GM19238 (cell line): ENCODE measurements at regions not wholly inside any gene's neighbourhood (a gene's known extent, or its start where the extent isn't known, plus 50 kb on each side); places are given as distances from the start of the nearest gene placed in this dataset.

Source experiments
- DNase-seq: peaks from one replicate; pipeline ENCODE4 v3.0.0; 2011; ENCODE audit warnings: low spot score; ENCODE audit not compliant: insufficient read length

GRCh38 chr10:81019029-81019890 lies 481.6 kb downstream of the SH2D4B start:
- DNase-seq: no peak

- DNase-seq: no peak
These were observed 483.9 kb downstream of the SH2D4B start for GRCh38 chr10:81021428-81022129.

- no peak for DNase-seq
These were observed 488.9 kb downstream of the SH2D4B start for GRCh38 chr10:81026591-81026990.

- no peak for DNase-seq
These were observed 489.5 kb downstream of the SH2D4B start for GRCh38 chr10:81027223-81027622.

- no peak for DNase-seq
These were observed 490.0 kb downstream of the SH2D4B start for GRCh38 chr10:81027706-81028105.

- DNase-seq: no peak
These were observed 494.1 kb downstream of the SH2D4B start for GRCh38 chr10:81031774-81032173.

GRCh38 chr10:81034383-81034782 lies 496.7 kb downstream of the SH2D4B start:
- no peak for DNase-seq

- peak; percentile 4 for DNase-seq
These were observed 498.6 kb downstream of the SH2D4B start for GRCh38 chr10:81036257-81036656.

- DNase-seq: no peak
These were observed 502.3 kb downstream of the SH2D4B start for GRCh38 chr10:81040031-81040430.

GRCh38 chr10:81040940-81041339 lies 503.2 kb downstream of the SH2D4B start:
- DNase-seq: no peak

- no peak for DNase-seq
These were observed 504.9 kb downstream of the SH2D4B start for GRCh38 chr10:81042647-81043046.

- no peak for DNase-seq
These were observed 527.8 kb downstream of the SH2D4B start for GRCh38 chr10:81065474-81065873.

GRCh38 chr10:81068460-81068859 lies 530.8 kb downstream of the SH2D4B start:
- no peak for DNase-seq

- DNase-seq: no peak
These were observed 533.5 kb downstream of the SH2D4B start for GRCh38 chr10:81071087-81071796.

GRCh38 chr10:81073155-81073554 lies 535.5 kb downstream of the SH2D4B start:
- DNase-seq: no peak

GRCh38 chr10:81081887-81082620 lies 544.4 kb downstream of the SH2D4B start:
- DNase-seq: no peak

- no peak for DNase-seq
These were observed 545.1 kb downstream of the SH2D4B start for GRCh38 chr10:81082621-81083376.

- DNase-seq: no peak
These were observed 555.4 kb downstream of the SH2D4B start for GRCh38 chr10:81093056-81093455.

- DNase-seq: no peak
These were observed 557.5 kb downstream of the SH2D4B start for GRCh38 chr10:81095238-81095637.

- no peak for DNase-seq
These were observed 558.9 kb downstream of the SH2D4B start for GRCh38 chr10:81096558-81096957.

GRCh38 chr10:81101062-81101461 lies 563.4 kb downstream of the SH2D4B start:
- DNase-seq: no peak
